ENCODE measurements at regions not wholly inside any gene's neighbourhood (a gene's known extent, or its start where the extent isn't known, plus 50 kb on each side); places are given as distances from the start of the nearest gene placed in this dataset.

GRCh38 chr2:62447411-62447810 is 58.6 kb downstream of the TMEM17 start:
- no peaks in the 10 kb centered on the region for H3K4me1 ChIP-seq (ENCODE audit: insufficient read depth, low read length)
- H2AFZ ChIP-seq (ENCODE audit: low read depth, low read length), result no peak overlapping the region
- no peak overlapping the region for H3K4me3 ChIP-seq (ENCODE audit: low read length)
- H3K27me3 ChIP-seq (ENCODE audit: insufficient read depth, low read length), result no peaks in the 10 kb centered on the region
- no peaks in the 10 kb centered on the region for H3K36me3 ChIP-seq (ENCODE audit: insufficient read depth, low read length)
- no peaks in the 10 kb centered on the region for H3K9me3 ChIP-seq (ENCODE audit: low read length)

- no peak overlapping the region for H2AFZ ChIP-seq (ENCODE audit: low read depth, low read length)
- H3K27me3 ChIP-seq (ENCODE audit: insufficient read depth, low read length), result no peaks in the 10 kb centered on the region
- H3K36me3 ChIP-seq (ENCODE audit: insufficient read depth, low read length), result no peaks in the 10 kb centered on the region
- H3K9me3 ChIP-seq (ENCODE audit: low read length), result no peaks in the 10 kb centered on the region
- H3K4me1 ChIP-seq (ENCODE audit: insufficient read depth, low read length), result no peaks in the 10 kb centered on the region
- H3K4me3 ChIP-seq (ENCODE audit: low read length), result no peak overlapping the region
Observed at GRCh38 chr2:62446491-62446890, 59.5 kb downstream of the TMEM17 start.

GRCh38 chr2:62443886-62444285 is 62.1 kb downstream of the TMEM17 start:
- H3K4me1 ChIP-seq (ENCODE audit: insufficient read depth, low read length), result no peaks in the 10 kb centered on the region
- no peak overlapping the region for H2AFZ ChIP-seq (ENCODE audit: low read depth, low read length)
- H3K9me3 ChIP-seq (ENCODE audit: low read length), result no peaks in the 10 kb centered on the region
- no peaks in the 10 kb centered on the region for H3K27me3 ChIP-seq (ENCODE audit: insufficient read depth, low read length)
- H3K4me3 ChIP-seq (ENCODE audit: low read length), result no peak overlapping the region
- H3K36me3 ChIP-seq (ENCODE audit: insufficient read depth, low read length), result no peaks in the 10 kb centered on the region

- Histone ChIP-seq H3K9me3 (ENCODE audit: low read length) (no peaks in the 10 kb centered on the region), H3K4me1 (ENCODE audit: insufficient read depth, low read length) (no peaks in the 10 kb centered on the region), H3K36me3 (ENCODE audit: insufficient read depth, low read length) (no peaks in the 10 kb centered on the region), H3K4me3 (ENCODE audit: low read length) (no peak overlapping the region), H3K27me3 (ENCODE audit: insufficient read depth, low read length) (no peaks in the 10 kb centered on the region), H2AFZ (ENCODE audit: low read depth, low read length) (no peak overlapping the region)
Observed at GRCh38 chr2:62443471-62443870, 62.5 kb downstream of the TMEM17 start.

GRCh38 chr2:62441824-62442223 is 64.2 kb downstream of the TMEM17 start:
- no peaks in the 10 kb centered on the region for H3K9me3 ChIP-seq (ENCODE audit: low read length)
- no peak overlapping the region for H2AFZ ChIP-seq (ENCODE audit: low read depth, low read length)
- no peaks in the 10 kb centered on the region for H3K27me3 ChIP-seq (ENCODE audit: insufficient read depth, low read length)
- H3K36me3 ChIP-seq (ENCODE audit: insufficient read depth, low read length), result no peaks in the 10 kb centered on the region
- no peaks in the 10 kb centered on the region for H3K4me1 ChIP-seq (ENCODE audit: insufficient read depth, low read length)
- H3K4me3 ChIP-seq (ENCODE audit: low read length), result no peak overlapping the region

- no peaks in the 10 kb centered on the region for H3K9me3 ChIP-seq (ENCODE audit: low read length)
- H3K27me3 ChIP-seq (ENCODE audit: insufficient read depth, low read length), result no peaks in the 10 kb centered on the region
- no peak overlapping the region for H3K4me3 ChIP-seq (ENCODE audit: low read length)
- H3K36me3 ChIP-seq (ENCODE audit: insufficient read depth, low read length), result no peaks in the 10 kb centered on the region
- H2AFZ ChIP-seq (ENCODE audit: low read depth, low read length), result no peak overlapping the region
- H3K4me1 ChIP-seq (ENCODE audit: insufficient read depth, low read length), result no peaks in the 10 kb centered on the region
Observed at GRCh38 chr2:62441421-62441820, 64.6 kb downstream of the TMEM17 start.

GRCh38 chr2:62440281-62440946 is 65.6 kb downstream of the TMEM17 start:
- Histone ChIP-seq H3K9me3 (ENCODE audit: low read length) (no peaks in the 10 kb centered on the region), H2AFZ (ENCODE audit: low read depth, low read length) (no peak overlapping the region), H3K36me3 (ENCODE audit: insufficient read depth, low read length) (no peaks in the 10 kb centered on the region), H3K4me1 (ENCODE audit: insufficient read depth, low read length) (no peaks in the 10 kb centered on the region), H3K4me3 (ENCODE audit: low read length) (no peak overlapping the region), H3K27me3 (ENCODE audit: insufficient read depth, low read length) (no peaks in the 10 kb centered on the region)

GRCh38 chr2:62439425-62439824 is 66.6 kb downstream of the TMEM17 start:
- Histone ChIP-seq H3K4me1 (ENCODE audit: insufficient read depth, low read length) (no peaks in the 10 kb centered on the region), H3K36me3 (ENCODE audit: insufficient read depth, low read length) (no peaks in the 10 kb centered on the region), H3K27me3 (ENCODE audit: insufficient read depth, low read length) (no peaks in the 10 kb centered on the region), H3K4me3 (ENCODE audit: low read length) (no peak overlapping the region), H3K9me3 (ENCODE audit: low read length) (no peaks in the 10 kb centered on the region), H2AFZ (ENCODE audit: low read depth, low read length) (no peak overlapping the region)

- Histone ChIP-seq H2AFZ (ENCODE audit: low read depth, low read length) (no peak overlapping the region), H3K36me3 (ENCODE audit: insufficient read depth, low read length) (no peaks in the 10 kb centered on the region), H3K9me3 (ENCODE audit: low read length) (no peaks in the 10 kb centered on the region), H3K4me3 (ENCODE audit: low read length) (no peak overlapping the region), H3K27me3 (ENCODE audit: insufficient read depth, low read length) (no peaks in the 10 kb centered on the region), H3K4me1 (ENCODE audit: insufficient read depth, low read length) (no peaks in the 10 kb centered on the region)
Observed at GRCh38 chr2:62437785-62438184, 68.2 kb downstream of the TMEM17 start.

GRCh38 chr2:62435720-62436119 is 70.3 kb downstream of the TMEM17 start:
- Histone ChIP-seq H3K9me3 (ENCODE audit: low read length) (no peaks in the 10 kb centered on the region), H3K36me3 (ENCODE audit: insufficient read depth, low read length) (no peaks in the 10 kb centered on the region), H3K4me3 (ENCODE audit: low read length) (no peak overlapping the region), H3K4me1 (ENCODE audit: insufficient read depth, low read length) (no peaks in the 10 kb centered on the region), H2AFZ (ENCODE audit: low read depth, low read length) (no peak overlapping the region), H3K27me3 (ENCODE audit: insufficient read depth, low read length) (no peaks in the 10 kb centered on the region)

- Histone ChIP-seq H3K9me3 (ENCODE audit: low read length) (no peaks in the 10 kb centered on the region), H3K27me3 (ENCODE audit: insufficient read depth, low read length) (no peaks in the 10 kb centered on the region), H3K4me1 (ENCODE audit: insufficient read depth, low read length) (no peaks in the 10 kb centered on the region), H2AFZ (ENCODE audit: low read depth, low read length) (no peak overlapping the region), H3K4me3 (ENCODE audit: low read length) (no peak overlapping the region), H3K36me3 (ENCODE audit: insufficient read depth, low read length) (no peaks in the 10 kb centered on the region)
Observed at GRCh38 chr2:62432407-62432806, 73.6 kb downstream of the TMEM17 start.

GRCh38 chr2:62431512-62431911 is 74.5 kb downstream of the TMEM17 start:
- no peaks in the 10 kb centered on the region for H3K9me3 ChIP-seq (ENCODE audit: low read length)
- H3K4me1 ChIP-seq (ENCODE audit: insufficient read depth, low read length), result no peaks in the 10 kb centered on the region
- H3K27me3 ChIP-seq (ENCODE audit: insufficient read depth, low read length), result no peaks in the 10 kb centered on the region
- no peak overlapping the region for H2AFZ ChIP-seq (ENCODE audit: low read depth, low read length)
- H3K4me3 ChIP-seq (ENCODE audit: low read length), result no peak overlapping the region
- H3K36me3 ChIP-seq (ENCODE audit: insufficient read depth, low read length), result no peaks in the 10 kb centered on the region

GRCh38 chr2:62430146-62430545 is 75.8 kb downstream of the TMEM17 start:
- H3K9me3 ChIP-seq (ENCODE audit: low read length), result no peaks in the 10 kb centered on the region
- H2AFZ ChIP-seq (ENCODE audit: low read depth, low read length), result no peak overlapping the region
- H3K4me1 ChIP-seq (ENCODE audit: insufficient read depth, low read length), result no peaks in the 10 kb centered on the region
- H3K27me3 ChIP-seq (ENCODE audit: insufficient read depth, low read length), result no peaks in the 10 kb centered on the region
- no peaks in the 10 kb centered on the region for H3K36me3 ChIP-seq (ENCODE audit: insufficient read depth, low read length)
- H3K4me3 ChIP-seq (ENCODE audit: low read length), result no peak overlapping the region

- Histone ChIP-seq H3K9me3 (ENCODE audit: low read length) (no peaks in the 10 kb centered on the region), H2AFZ (ENCODE audit: low read depth, low read length) (no peak overlapping the region), H3K36me3 (ENCODE audit: insufficient read depth, low read length) (no peaks in the 10 kb centered on the region), H3K4me1 (ENCODE audit: insufficient read depth, low read length) (no peaks in the 10 kb centered on the region), H3K27me3 (ENCODE audit: insufficient read depth, low read length) (no peaks in the 10 kb centered on the region), H3K4me3 (ENCODE audit: low read length) (no peak overlapping the region)
Observed at GRCh38 chr2:62427146-62427545, 78.8 kb downstream of the TMEM17 start.
